Activated T-cell treated with anti-CD3 and anti-CD28 coated beads, Interleukin-2, amount 50 U/mL, for 72 hours (primary cell): ENCODE measurements at regions not wholly inside any gene's neighbourhood (a gene's known extent, or its start where the extent isn't known, plus 50 kb on each side); places are given as distances from the start of the nearest gene placed in this dataset.
"Not testable (repeated sequence)": the region's sequence is repeated elsewhere in the genome, so short reads cannot be mapped to it uniquely, and the experiment has no call there.

Experiments used
- ATAC-seq, 2 donors: fragments of 150-1000 bp; cut with Tn5 transposase; replicated peaks in 1 of 2; 2 replicates each; pipeline ENCODE4 v1.10.0; 2021; ENCODE audit warnings: moderate library complexity in 2 of 2, mild to moderate bottlenecking in 1 of 2
- DNase-seq, 2 donors: peaks; one replicate each; pipeline ENCODE4 v3.0.0; 2021 to 2022; ENCODE audit warnings: mixed read lengths in 1 of 2
- H3K27ac Mint-ChIP-seq: one replicate; pipeline ENCODE4 v1.8.0; 2022; ENCODE audit warnings: mild to moderate bottlenecking, moderate library complexity, mixed read lengths
- H3K27me3 Mint-ChIP-seq: one replicate; pipeline ENCODE4 v1.8.0; 2022; ENCODE audit warnings: low read depth, mixed read lengths
- H3K36me3 Mint-ChIP-seq, 2 donors: one replicate each; pipeline ENCODE4 v1.8.0; 2022; ENCODE audit warnings: mixed read lengths in 2 of 2, mild to moderate bottlenecking in 1 of 2; ENCODE audit not compliant: insufficient read depth in 2 of 2
- H3K4me1 Mint-ChIP-seq: one replicate; pipeline ENCODE4 v1.8.0; 2022; ENCODE audit warnings: low read depth, mixed read lengths
- H3K4me3 Mint-ChIP-seq, 2 donors: one replicate each; pipeline ENCODE4 v1.8.0; 2022; ENCODE audit warnings: mild to moderate bottlenecking in 2 of 2, mixed read lengths in 2 of 2, moderate library complexity in 2 of 2
- H3K9me3 Mint-ChIP-seq, 2 donors: one replicate each; pipeline ENCODE4 v1.8.0; 2022; ENCODE audit warnings: mixed read lengths in 2 of 2

DNA sequence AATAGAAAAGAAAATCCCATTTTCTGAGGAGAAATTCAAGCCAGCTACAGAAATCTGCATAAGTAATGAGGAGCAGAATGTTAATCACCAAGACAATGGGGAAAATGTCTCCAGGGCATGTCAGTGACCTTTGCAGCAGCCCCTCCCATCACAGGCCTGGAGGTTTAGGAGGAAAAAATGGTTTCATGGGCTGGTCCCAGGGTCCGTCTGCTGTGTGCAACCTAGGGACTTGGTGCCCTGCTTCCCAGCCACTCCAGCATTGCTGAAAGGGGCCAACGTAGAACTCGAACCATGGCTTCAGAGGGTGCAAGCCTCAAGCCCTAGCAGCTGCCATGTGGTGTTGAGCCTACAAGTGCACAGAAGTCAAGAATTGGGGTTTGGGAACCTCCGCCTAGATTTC lies 116.8 kb downstream of the ENC1 start:
- not testable (repeated sequence) for H3K27ac Mint-ChIP-seq, H3K4me1 Mint-ChIP-seq, ATAC-seq, DNase-seq, H3K4me3 Mint-ChIP-seq
- peaks cover 14 to 16% of the 10 kb centered on the region in 2 donors for H3K9me3 Mint-ChIP-seq
- H3K27me3 Mint-ChIP-seq = peaks cover 14% of the 10 kb centered on the region
- peaks cover 10 to 17% of the 10 kb centered on the region in 2 donors for H3K36me3 Mint-ChIP-seq

DNA sequence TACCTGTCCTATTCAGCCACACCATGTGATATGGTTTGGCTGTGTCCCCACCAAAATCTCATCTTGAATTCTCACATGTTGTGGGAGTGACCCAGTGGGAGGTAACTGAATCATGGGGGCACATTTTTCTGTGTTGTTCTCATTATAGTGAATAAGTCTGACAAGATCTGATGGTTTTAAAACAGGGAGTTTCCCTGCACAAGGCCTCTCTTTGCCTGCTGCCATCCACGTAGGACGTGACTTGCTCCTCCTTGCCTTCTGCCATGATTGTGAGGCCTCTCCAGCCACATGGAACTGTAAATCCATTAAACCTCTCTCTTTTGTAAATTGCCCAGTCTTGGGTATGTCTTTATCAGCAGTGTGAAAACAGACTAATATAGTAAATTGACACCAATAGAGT lies 117.7 kb downstream of the ENC1 start:
- H3K4me3 Mint-ChIP-seq, H3K27ac Mint-ChIP-seq, ATAC-seq, DNase-seq, H3K4me1 Mint-ChIP-seq: not testable (repeated sequence)
- Mint-ChIP-seq H3K9me3 (peaks cover 14 to 16% of the 10 kb centered on the region in 2 donors), H3K36me3 (peaks cover 10 to 17% of the 10 kb centered on the region in 2 donors), H3K27me3 (peaks cover 14% of the 10 kb centered on the region)

DNA sequence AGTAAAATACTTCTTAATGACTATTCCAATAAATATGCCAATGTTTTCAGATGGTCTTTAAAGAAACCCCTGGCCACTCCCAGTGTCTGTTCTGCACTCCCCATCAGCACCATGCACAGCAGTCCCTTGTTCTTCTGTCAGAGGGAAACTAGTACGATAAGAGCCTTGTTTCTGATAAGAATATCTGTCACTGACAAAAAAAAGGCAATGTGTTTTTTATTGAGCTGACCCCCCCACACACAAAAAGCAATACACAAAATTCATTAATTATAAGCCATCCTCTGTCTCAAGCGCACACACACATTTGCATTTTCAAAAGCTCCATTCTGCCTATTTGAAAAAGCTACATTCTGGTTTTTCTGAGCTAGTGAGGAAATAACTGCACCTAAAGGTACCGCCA lies 119.1 kb downstream of the ENC1 start:
- DNase-seq (no peak), ATAC-seq (no peak)
- Mint-ChIP-seq H3K4me3 (no peak overlapping the region), H3K27me3 (peaks cover 15% of the 10 kb centered on the region), H3K4me1 (no peaks in the 10 kb centered on the region), H3K9me3 (peaks cover 14 to 16% of the 10 kb centered on the region in 2 donors), H3K27ac (no peak overlapping the region), H3K36me3 (peaks cover 10 to 17% of the 10 kb centered on the region in 2 donors)

DNA sequence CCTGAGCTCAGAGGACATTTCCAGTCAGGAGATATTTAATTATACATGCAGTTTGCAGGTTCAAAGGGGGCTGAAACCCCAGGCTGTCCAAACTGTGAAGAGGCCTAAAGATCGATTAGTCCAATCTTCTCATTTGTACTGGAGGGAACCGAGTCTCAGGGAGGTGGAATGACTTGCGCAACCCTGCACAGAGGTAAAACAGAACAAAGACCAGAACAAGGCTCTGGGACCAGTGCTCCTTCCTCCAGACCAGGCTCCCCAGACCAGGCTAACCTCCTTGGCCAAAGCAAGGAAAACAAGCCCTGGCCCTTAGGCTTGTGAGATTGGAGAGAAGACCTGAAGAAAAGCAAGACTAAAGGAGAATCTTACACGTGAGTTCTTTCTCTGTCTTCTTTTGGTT lies 120.8 kb downstream of the ENC1 start:
- Mint-ChIP-seq H3K9me3 (peaks cover 8 to 10% of the 10 kb centered on the region in 2 donors), H3K4me3 (no peak overlapping the region), H3K4me1 (no peaks in the 10 kb centered on the region), H3K27ac (no peak overlapping the region), H3K27me3 (peaks cover 28% of the 10 kb centered on the region), H3K36me3 (peaks cover 5 to 11% of the 10 kb centered on the region in 2 donors)
- ATAC-seq = no peak
- DNase-seq = no peak

DNA sequence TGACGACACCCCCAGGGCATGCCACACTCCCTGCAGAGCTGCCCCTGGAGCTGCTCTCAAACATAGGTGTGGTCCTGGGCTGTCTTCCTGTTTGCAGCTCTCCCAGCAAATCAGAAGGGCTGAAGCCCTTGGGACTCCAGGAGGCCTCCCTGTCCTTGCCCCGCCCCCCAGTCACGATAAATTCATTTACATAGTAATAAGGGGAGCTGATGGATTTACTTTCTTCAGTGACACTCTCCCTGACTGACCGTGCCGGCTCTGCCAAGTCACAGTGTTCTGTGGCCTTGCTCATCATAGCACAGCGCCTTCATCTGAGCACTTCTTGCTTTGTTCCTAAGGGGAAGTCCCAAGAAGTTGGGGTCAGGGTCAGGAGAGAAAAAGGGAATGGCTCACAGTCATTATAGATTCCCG lies 121.4 kb downstream of the ENC1 start:
- no peaks in the 10 kb centered on the region for H3K4me1 Mint-ChIP-seq
- ATAC-seq (no peak), DNase-seq (no peak)
- peaks cover 33% of the 10 kb centered on the region for H3K27me3 Mint-ChIP-seq
- H3K9me3 Mint-ChIP-seq = peaks cover 5 to 10% of the 10 kb centered on the region in 2 donors
- no peak overlapping the region for H3K27ac Mint-ChIP-seq
- peaks cover 5 to 11% of the 10 kb centered on the region in 2 donors for H3K36me3 Mint-ChIP-seq
- no peak overlapping the region for H3K4me3 Mint-ChIP-seq

DNA sequence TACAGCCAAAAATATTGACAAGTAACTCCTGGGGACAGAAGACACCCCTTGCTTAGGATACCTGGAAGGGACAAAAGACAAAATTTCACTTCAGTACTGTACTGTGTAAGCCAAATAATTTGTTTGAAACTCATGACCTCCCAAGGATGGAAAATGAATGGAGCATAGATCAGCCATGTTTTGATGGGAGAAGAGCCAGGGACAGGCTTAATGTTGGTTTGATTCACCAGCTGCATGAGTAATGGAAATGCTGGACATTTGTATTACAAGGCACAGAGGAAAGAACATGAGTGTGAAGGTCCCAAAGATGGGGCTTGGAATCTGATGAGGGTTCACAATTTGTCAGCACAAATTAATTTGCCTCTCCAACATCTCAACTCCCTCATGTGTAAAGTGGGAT lies 122.8 kb downstream of the ENC1 start:
- no peak overlapping the region for H3K27ac Mint-ChIP-seq
- no peaks in the 10 kb centered on the region for H3K4me1 Mint-ChIP-seq
- peaks cover 0 to 1% of the 10 kb centered on the region in 2 donors for H3K36me3 Mint-ChIP-seq
- DNase-seq = no peak
- H3K27me3 Mint-ChIP-seq = peaks cover 32% of the 10 kb centered on the region
- no peak for ATAC-seq
- H3K4me3 Mint-ChIP-seq = no peak overlapping the region
- H3K9me3 Mint-ChIP-seq = peaks cover 0 to 1% of the 10 kb centered on the region in 2 donors

DNA sequence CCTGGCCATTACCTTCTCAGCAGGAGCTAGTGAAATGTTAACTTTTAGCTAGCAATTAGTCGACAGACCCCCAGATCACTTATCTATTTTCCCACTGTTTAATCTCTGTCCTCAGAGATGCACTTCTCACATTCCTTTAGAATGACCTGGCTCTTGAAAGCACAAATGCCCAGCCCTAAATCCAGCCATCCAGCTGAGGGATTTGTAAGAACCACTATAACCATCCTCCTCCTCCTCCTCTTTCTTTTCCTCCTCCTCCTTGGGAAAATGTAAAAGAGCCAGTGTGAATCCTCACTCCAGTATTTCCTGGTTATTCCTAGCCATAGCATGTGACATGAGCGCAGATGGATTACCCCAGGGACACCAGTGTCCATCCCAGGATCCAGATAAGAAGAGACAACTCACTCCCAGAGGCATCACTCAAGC lies 124.3 kb downstream of the ENC1 start:
- ATAC-seq = no peak
- Mint-ChIP-seq H3K4me3 (no peak overlapping the region), H3K4me1 (no peaks in the 10 kb centered on the region), H3K27me3 (peaks cover 32% of the 10 kb centered on the region), H3K36me3 (no peaks in the 10 kb centered on the region), H3K9me3 (no peaks in the 10 kb centered on the region), H3K27ac (no peak overlapping the region)
- no peak for DNase-seq

DNA sequence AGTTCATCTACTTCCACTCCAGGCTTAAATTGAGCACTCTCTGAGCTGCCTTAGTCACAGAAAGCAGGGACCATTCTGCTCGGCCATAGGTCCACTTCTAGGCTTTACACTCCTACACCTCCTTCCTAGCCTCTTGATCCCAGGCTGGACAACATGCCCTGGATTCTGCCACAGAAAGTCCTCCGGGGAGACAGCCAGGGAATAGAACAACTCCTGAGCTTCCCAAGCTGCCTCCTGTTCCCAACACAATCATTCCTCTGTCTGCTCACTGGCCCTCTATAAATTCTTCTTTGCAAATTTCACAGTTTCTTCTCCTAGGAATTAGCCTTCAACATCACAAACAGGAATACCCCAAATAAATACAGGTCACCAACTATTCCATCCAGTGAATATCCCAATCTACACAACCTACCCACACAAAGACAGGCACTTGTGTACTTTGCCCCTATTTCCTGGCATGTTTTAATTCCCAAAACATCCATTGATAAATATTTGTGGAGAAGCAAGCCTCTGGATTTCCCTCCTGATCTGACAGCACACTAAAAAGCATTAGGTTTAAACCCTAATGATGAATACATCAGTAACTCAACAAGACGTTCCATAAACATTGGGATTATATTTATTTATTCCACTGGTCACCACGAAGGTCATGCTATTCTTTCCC lies 125.5 kb downstream of the ENC1 start:
- no peak overlapping the region for H3K4me3 Mint-ChIP-seq
- no peaks in the 10 kb centered on the region for H3K4me1 Mint-ChIP-seq
- H3K9me3 Mint-ChIP-seq = no peaks in the 10 kb centered on the region
- H3K27me3 Mint-ChIP-seq = peaks cover 32% of the 10 kb centered on the region
- no peak overlapping the region for H3K27ac Mint-ChIP-seq
- DNase-seq (no peak), ATAC-seq (no peak)
- no peaks in the 10 kb centered on the region for H3K36me3 Mint-ChIP-seq

DNA sequence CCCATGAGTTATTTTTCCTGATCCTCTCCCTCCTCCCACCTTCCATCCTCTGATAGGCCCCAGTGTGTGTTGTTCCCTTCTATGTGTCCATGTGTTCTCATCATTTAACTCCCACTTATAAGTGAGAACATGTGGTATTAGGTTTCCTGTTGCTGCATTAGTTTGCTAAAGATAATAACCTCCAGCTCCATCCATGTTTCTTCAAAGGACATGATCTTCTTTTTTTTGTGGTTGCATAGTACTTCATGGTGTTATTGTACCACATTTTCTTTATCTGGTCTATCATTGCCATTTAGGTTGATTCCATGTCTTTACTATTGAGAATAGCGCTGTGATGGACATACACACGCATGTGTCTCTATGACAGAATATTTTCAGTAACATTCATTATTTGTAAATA lies 128.8 kb downstream of the ENC1 start:
- not testable (repeated sequence) for ATAC-seq, H3K36me3 Mint-ChIP-seq, H3K4me1 Mint-ChIP-seq, DNase-seq, H3K9me3 Mint-ChIP-seq, H3K27ac Mint-ChIP-seq, H3K4me3 Mint-ChIP-seq
- H3K27me3 Mint-ChIP-seq = peaks cover 23% of the 10 kb centered on the region

DNA sequence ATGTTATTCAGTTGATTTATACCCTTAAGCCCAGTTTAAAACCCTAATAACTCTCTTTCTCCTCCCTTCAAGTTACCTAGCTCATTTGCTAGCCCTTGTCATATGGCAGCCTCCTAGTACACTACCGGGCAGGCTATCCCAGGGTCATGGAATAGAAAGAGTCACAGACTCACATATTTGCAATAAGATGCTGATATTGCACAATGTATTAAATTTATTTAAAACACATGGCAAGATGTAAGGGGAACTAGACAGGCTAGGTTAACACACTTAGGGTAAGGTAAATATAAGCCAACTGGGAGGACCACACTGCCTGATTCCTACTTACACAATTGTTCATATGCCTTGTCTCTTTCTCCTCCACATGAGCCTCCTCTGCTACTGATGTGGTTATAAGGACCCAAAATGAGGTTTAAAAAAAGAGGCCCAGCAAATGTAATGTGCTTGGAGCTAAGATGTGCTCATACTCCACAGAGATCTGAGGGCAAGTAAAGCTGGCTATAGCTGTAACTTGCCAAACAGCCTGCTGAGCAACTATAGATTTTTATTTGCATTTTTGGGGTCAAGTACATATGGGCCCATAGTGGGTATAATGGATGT lies 130.0 kb downstream of the ENC1 start:
- peaks cover 16% of the 10 kb centered on the region for H3K27me3 Mint-ChIP-seq
- ATAC-seq = no peak
- DNase-seq = no peak

DNA sequence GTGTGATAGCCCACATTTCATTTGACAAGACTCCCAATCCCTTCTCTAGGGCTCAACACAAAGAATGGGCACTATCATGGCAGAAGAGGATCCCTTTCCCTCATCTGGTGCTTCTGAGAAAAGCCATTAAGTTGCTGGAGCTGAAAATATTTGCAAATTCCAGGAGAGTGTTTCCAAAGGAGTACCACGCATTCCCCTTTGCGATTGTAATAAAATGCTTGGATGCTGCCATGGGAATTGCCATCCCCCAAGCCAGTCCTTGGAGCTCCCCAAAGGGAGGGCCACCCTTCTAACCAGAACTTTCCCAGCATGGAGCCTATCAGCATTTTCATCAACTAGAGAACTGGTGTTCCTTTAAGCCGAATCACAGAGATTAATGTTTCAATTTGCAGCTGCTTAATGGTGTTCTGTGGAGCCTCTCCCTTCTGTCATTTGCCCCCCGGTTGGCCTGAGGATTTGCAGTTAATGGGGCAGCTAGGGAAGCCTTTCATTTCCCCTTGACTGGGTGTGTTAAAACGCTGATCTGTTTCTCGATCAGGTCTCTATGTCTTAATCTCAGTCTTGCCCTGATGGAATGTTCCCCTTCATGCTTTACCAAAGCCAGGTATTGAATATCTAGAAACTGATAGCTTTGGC lies 133.0 kb downstream of the ENC1 start:
- H3K27ac Mint-ChIP-seq = no peak overlapping the region
- ATAC-seq (no peak), DNase-seq (no peak)
- no peaks in the 10 kb centered on the region for H3K4me1 Mint-ChIP-seq
- no peak overlapping the region for H3K4me3 Mint-ChIP-seq
- no peaks in the 10 kb centered on the region for H3K9me3 Mint-ChIP-seq
- H3K27me3 Mint-ChIP-seq = no peaks in the 10 kb centered on the region
- no peaks in the 10 kb centered on the region for H3K36me3 Mint-ChIP-seq

More for the DNA sequence above, 130.0 kb downstream of the ENC1 start:
- Mint-ChIP-seq H3K9me3 (no peaks in the 10 kb centered on the region), H3K4me3 (no peak overlapping the region), H3K4me1 (no peaks in the 10 kb centered on the region), H3K36me3 (no peaks in the 10 kb centered on the region), H3K27ac (no peak overlapping the region)

DNA sequence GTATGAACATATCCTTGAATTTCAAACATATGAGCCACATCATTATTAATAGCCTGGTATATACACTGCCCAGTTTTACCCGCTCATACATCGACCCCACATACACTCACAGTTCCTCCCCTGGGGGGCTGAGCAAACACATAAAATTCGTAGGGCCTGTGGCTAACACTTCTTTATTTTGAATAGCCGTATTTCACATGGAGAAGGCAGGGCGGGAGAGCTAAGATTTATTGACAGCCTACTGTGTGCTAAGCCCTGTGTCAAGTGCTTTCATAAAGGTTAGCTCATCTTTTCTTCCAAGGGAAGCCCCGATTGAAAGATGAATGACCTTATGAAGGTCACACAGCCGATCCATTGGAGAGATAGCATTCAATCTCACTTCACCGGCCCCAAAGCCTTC lies 134.4 kb downstream of the ENC1 start:
- DNase-seq = no peak
- no peaks in the 10 kb centered on the region for H3K9me3 Mint-ChIP-seq
- no peak for ATAC-seq
- H3K27ac Mint-ChIP-seq = no peak overlapping the region
- no peak overlapping the region for H3K4me3 Mint-ChIP-seq
- H3K36me3 Mint-ChIP-seq = no peaks in the 10 kb centered on the region
- no peaks in the 10 kb centered on the region for H3K4me1 Mint-ChIP-seq
- H3K27me3 Mint-ChIP-seq = no peaks in the 10 kb centered on the region

DNA sequence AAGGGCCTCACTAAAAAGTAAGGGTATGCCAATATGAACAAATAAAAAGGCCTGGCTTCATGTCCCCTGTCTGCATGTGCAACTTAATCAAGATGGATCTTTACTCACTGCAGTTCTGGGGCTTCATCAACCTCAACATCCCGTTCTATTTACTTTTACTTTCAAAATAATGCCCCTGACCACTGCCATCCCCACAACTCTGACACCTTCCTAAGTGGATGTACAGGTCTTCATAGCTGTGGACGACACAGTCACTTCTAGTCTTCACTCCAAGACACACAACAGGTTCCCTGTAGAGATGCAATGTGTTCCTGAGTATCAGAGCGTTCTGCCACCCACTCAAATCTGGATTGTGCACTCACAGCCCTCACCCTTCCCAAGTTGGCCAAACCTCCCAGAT lies 136.1 kb downstream of the ENC1 start:
- no peaks in the 10 kb centered on the region for H3K4me1 Mint-ChIP-seq

More for the DNA sequence above, 136.1 kb downstream of the ENC1 start:
- Mint-ChIP-seq H3K9me3 (no peaks in the 10 kb centered on the region), H3K4me3 (no peak overlapping the region), H3K36me3 (no peaks in the 10 kb centered on the region), H3K27ac (no peak overlapping the region), H3K27me3 (no peaks in the 10 kb centered on the region)
- ATAC-seq (no peak), DNase-seq (no peak)
